A549 (cell line): ENCODE measurements at regions not wholly inside any gene's neighbourhood (a gene's known extent, or its start where the extent isn't known, plus 50 kb on each side); places are given as distances from the start of the nearest gene placed in this dataset.
A peak's percentile ranks its signal among the peaks of the same experiment; 100 is the strongest.

Experiments
- ATAC-seq, 2 experiments: fragments of 200-7000 bp in 1 of 2; fragments of >200 bp in 1 of 2; cut with Nextera tagmentation in 1 of 2; cut with Tn5 transposase in 1 of 2; 3 replicates each; pipeline versions ENCODE4 v1.8.0 to v1.9.1; 2018 to 2020; ENCODE audit warnings: mild to moderate bottlenecking in 1 of 2, moderate library complexity in 1 of 2
- CTCF ChIA-PET: fragments of 300-600 bp; sonication (Branson Sonifier 250); formaldehyde crosslinking; extraction: SDS; loops from one replicate; lab custom pipeline; 2021; ENCODE audit warnings: antibody characterized with exemption, inconsistent platforms; lab: Yijun Ruan, JAX
- POLR2A ChIA-PET: fragments of 350-600 bp; formaldehyde crosslinking; extraction: SDS; loops from one replicate; lab custom pipeline; 2021; ENCODE audit warnings: antibody characterized with exemption, inconsistent platforms; lab: Yijun Ruan, JAX
- DNase-seq, 2 experiments: peaks; one replicate each; pipeline versions ENCODE4 v3.0.0 to v3.0.0-alpha.2; 2011 to 2016; ENCODE audit warnings: low read depth in 1 of 2, low spot score in 1 of 2
- FAIRE-seq: peaks from 2 replicates; lab custom pipeline; 2011; peaks lifted over from hg19 to GRCh38; lab: Jason Lieb, UNC
- H3K27ac ChIP-seq, 2 experiments: fragments of >200 bp; sonication (Bioruptor Twin); formaldehyde crosslinking; 3 replicates each; pipeline ENCODE4 v1.5.1; 2016 to 2017
- H3K4me1 ChIP-seq: fragments of >200 bp; sonication (Bioruptor Twin); formaldehyde crosslinking; 3 replicates; pipeline ENCODE4 v1.6.1; 2016
- H3K4me2 ChIP-seq: fragments of >200 bp; sonication (Bioruptor Twin); formaldehyde crosslinking; 3 replicates; pipeline ENCODE4 v1.6.1; 2016
- H3K4me3 ChIP-seq: fragments of >200 bp; sonication (Bioruptor Twin); formaldehyde crosslinking; 3 replicates; pipeline ENCODE4 v1.5.1; 2016
- H3K9me3 ChIP-seq: fragments of >200 bp; sonication (Bioruptor Twin); formaldehyde crosslinking; 3 replicates; pipeline ENCODE4 v1.6.1; 2016
- CEBPB ChIP-seq, 2 experiments: fragments of >200 bp in 1 of 2; sonication (Bioruptor Twin) in 1 of 2; formaldehyde crosslinking in 1 of 2; IDR thresholded peaks; 2 replicates each; pipeline ENCODE4 v1.6.1; 2012 to 2016
- CTCF ChIP-seq: fragments of >200 bp; sonication (Bioruptor Twin); formaldehyde crosslinking; IDR thresholded peaks from 3 replicates; pipeline ENCODE4 v1.5.1; 2016
- E2F6 ChIP-seq: IDR thresholded peaks from 2 replicates; pipeline ENCODE4 v1.6.1; 2012; ENCODE audit warnings: low read depth, borderline replicate concordance
- EP300 ChIP-seq, 2 experiments: fragments of >200 bp; sonication (Bioruptor Twin); formaldehyde crosslinking; IDR thresholded peaks; 2 replicates in 1 of 2; 3 replicates in 1 of 2; pipeline ENCODE4 v1.6.1; 2016 to 2017
- FOSL2 ChIP-seq, 2 experiments: fragments of 450-650 bp in 1 of 2; fragments of >200 bp in 1 of 2; sonication (Bioruptor Twin) in 1 of 2; formaldehyde crosslinking; IDR thresholded peaks; 2 replicates each; pipeline versions ENCODE4 v1.5.0 to v1.6.1; 2016 to 2020; ENCODE audit warnings: mild to moderate bottlenecking in 1 of 2, moderate library complexity in 1 of 2
- FOXS1 ChIP-seq: fragments of 250-450 bp; sonication (Bioruptor Pico); IDR thresholded peaks from 2 replicates; pipeline ENCODE4 v1.5.0; 2020; ENCODE audit warnings: mild to moderate bottlenecking, moderate library complexity
- GATA3 ChIP-seq: IDR thresholded peaks from 2 replicates; pipeline ENCODE4 v1.6.1; 2012; ENCODE audit warnings: borderline replicate concordance
- HOXB13 ChIP-seq: fragments of 250-450 bp; sonication (Bioruptor Pico); IDR thresholded peaks from 2 replicates; pipeline ENCODE4 v1.5.0; 2020; ENCODE audit warnings: low read depth, mild to moderate bottlenecking, moderate library complexity
- HOXB5 ChIP-seq: fragments of 250-450 bp; sonication (Bioruptor Pico); IDR thresholded peaks from 2 replicates; pipeline ENCODE4 v1.5.0; 2020; ENCODE audit warnings: mild to moderate bottlenecking, moderate library complexity
- JUN ChIP-seq, 2 experiments: fragments of >200 bp; sonication (Bioruptor Twin); formaldehyde crosslinking; IDR thresholded peaks; 2 replicates in 1 of 2; 3 replicates in 1 of 2; pipeline ENCODE4 v1.6.1; 2016 to 2017
- JUNB ChIP-seq: fragments of >200 bp; sonication (Bioruptor Twin); formaldehyde crosslinking; IDR thresholded peaks from 2 replicates; pipeline ENCODE4 v1.6.1; 2016
- KDM5A ChIP-seq: fragments of 200-600 bp; sonication (generic); IDR thresholded peaks from 2 replicates; pipeline ENCODE4 v1.6.1; 2016; ENCODE audit warnings: antibody characterized with exemption, mild to moderate bottlenecking
- NPAS2 ChIP-seq: fragments of 250-450 bp; sonication (Bioruptor Pico); IDR thresholded peaks from 2 replicates; pipeline ENCODE4 v1.8.0; 2022; ENCODE audit warnings: mild to moderate bottlenecking, moderate library complexity, borderline replicate concordance
- POLR2AphosphoS2 ChIP-seq: conservative IDR thresholded peaks from 2 replicates; pipeline ENCODE4 v1.6.1; 2012; ENCODE audit warnings: low read length, improper control_type of control experiment, inconsistent platforms
- RAD21 ChIP-seq, 2 experiments: fragments of >200 bp in 1 of 2; sonication (Bioruptor Twin) in 1 of 2; formaldehyde crosslinking in 1 of 2; IDR thresholded peaks in 1 of 2; conservative IDR thresholded peaks in 1 of 2; 2 replicates in 1 of 2; 3 replicates in 1 of 2; pipeline ENCODE4 v1.6.1; 2012 to 2018; ENCODE audit warnings: inconsistent platforms in 1 of 2
- RFX5 ChIP-seq: fragments of 450-650 bp; IDR thresholded peaks from 2 replicates; pipeline ENCODE4 v1.7.1; 2014; ENCODE audit warnings: antibody characterized with exemption, mild to moderate bottlenecking, moderate library complexity
- TFCP2L1 ChIP-seq: fragments of 250-450 bp; sonication (Bioruptor Pico); IDR thresholded peaks from 2 replicates; pipeline ENCODE4 v1.5.0; 2021; ENCODE audit warnings: mild to moderate bottlenecking
- WGBS: methylation state at CpG from one replicate; pipeline ENCODE4 v1.1.6; 2017; ENCODE audit errors: missing lambda C conversion rate; 5-methylcytosine and 5-hydroxymethylcytosine counted together
- TF ChIP-seq, protein P1 (sequence below): fragments of >200 bp; sonication (Bioruptor Twin); formaldehyde crosslinking; IDR thresholded peaks from 2 replicates; pipeline ENCODE4 v1.6.1; 2016
- TF ChIP-seq, protein P2 (sequence below): fragments of 250-450 bp; sonication (Bioruptor Pico); IDR thresholded peaks from 2 replicates; pipeline ENCODE4 v1.5.0; 2020; ENCODE audit warnings: low read depth, mild to moderate bottlenecking, moderate library complexity
- TF ChIP-seq, protein P3 (sequence below): IDR thresholded peaks from 2 replicates; pipeline ENCODE4 v1.6.1; 2012

DNA sequence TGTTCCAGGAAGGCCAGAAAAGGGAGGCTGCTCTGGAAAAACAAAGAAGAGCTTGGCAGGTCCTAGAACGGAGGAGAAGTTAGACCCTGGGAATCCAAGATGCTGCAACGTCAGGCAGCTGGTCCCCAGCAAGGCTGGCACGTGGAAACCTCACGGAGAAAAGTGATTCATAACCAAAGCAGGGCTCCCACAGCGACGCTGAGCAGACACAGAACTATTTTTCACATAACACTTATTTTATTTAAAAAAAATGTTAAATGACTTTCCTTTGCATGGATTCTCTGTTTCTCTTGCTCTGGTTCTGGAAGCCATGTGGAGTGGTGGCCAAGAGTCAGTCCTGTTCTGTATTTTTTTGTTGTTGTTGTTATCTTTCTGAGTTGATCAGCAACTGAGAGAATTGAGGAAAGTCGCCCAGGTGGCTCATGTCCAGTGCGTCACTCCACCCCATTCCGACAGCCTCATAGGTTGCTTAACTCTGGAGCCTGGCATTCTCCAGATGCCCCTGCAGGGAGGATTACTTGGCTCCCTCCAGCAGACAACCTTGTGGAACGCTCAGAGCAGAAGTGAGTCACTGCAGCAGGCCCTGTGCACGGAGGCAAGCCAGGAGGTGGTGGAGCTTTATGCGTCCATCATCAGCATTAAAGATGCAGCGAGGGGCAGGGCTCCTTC, 229.9 kb upstream of the HDAC4 start:
- ATAC-seq (peak; percentile 99 to 100), FAIRE-seq (no peak)
- 8% methylated on average over 13 of the region's 13 CpGs for WGBS

DNA sequence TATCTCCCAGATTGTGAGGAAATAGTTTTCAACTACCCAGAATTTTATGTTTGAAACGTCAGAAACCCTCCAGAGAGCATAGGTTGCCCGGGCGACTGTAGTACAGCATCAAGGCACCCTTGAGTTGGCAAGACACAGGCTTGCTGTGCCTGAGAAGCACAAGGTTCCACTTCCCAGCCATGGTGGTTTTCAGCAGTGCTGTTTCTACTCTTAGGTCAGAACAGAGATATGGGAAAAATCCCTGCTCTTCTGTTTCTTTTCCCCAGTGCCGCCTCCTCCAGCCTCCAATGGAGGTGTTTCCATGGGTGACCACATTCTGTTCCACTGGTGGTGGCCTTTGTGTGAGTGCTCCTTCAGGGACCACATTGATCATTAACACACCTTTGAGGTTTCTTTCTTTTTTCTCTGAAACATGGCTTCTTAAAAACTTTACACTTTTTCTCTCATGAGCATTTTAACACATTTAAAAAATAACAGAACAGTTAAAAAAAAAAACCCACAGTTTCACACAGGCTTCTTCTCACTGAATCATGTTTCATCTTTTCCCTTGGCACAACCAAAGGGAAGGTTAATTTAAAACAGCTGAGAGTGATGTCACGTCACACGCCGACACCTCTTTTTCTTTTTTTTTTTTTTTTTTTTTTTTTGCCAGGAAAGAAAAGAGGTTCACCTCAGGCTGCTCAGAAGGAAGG, 229.3 kb upstream of the HDAC4 start:
- Histone ChIP-seq H3K27ac (peak overlapping the region; percentile 77 to 87), H3K9me3 (no peaks in the 10 kb centered on the region), H3K4me1 (peaks cover 20% of the 10 kb centered on the region), H3K4me3 (no peak overlapping the region), H3K4me2 (peak overlapping the region; percentile 62)
- POLR2A ChIA-PET: interaction anchor here (0.6 to 1.5 kb wide), 4 partner anchors 16 to 297 kb away, joined by 4 to 13 read pairs (median 8); partner anchors contain the start of gene HDAC4
- DNase-seq: no peak
- ATAC-seq: no peak
- CTCF ChIA-PET: no interaction called here
- no peak for FAIRE-seq
- TF ChIP-seq EP300 (IDR thresholded peaks at IDR 0.05): no peak
- TF ChIP-seq CTCF: no peak
- 64% methylated on average over 7 of the region's 7 CpGs for WGBS

More for the DNA sequence above, 229.9 kb upstream of the HDAC4 start:
- POLR2A ChIA-PET: interaction anchor here (0.6 to 1.5 kb wide), 4 partner anchors 16 to 296 kb away, joined by 4 to 13 read pairs (median 8); partner anchors contain the start of gene HDAC4
- TF ChIP-seq RAD21 (conservative IDR thresholded peaks at IDR 0.05 in 1 of 2, IDR thresholded peaks at IDR 0.05 in 1 of 2) (no peak; a peak in 1 of 5 replicates), E2F6 (0 out of 2 replicates have a peak, but pooled peaks have one; percentile 9), HOXB13 (no peak), HOXB5 (CRISPR knock-in tag) (no peak), EP300 (IDR thresholded peaks at IDR 0.05) (peak; percentile 47 to 73; a peak in 2 of 5 replicates), TFCP2L1 (CRISPR knock-in tag) (no peak), KDM5A (no peak), NPAS2 (CRISPR knock-in tag) (no peak), JUNB (peak; percentile 53; the same call in 1 of the 2 replicates), CEBPB (IDR thresholded peaks at IDR 0.05) (peak; percentile 70 to 85; a peak in 3 of 4 replicates), RFX5 (no peak), POLR2AphosphoS2 (no peak), GATA3 (peak; percentile 55; the same call in 1 of the 2 replicates), JUN (IDR thresholded peaks at IDR 0.05) (peak in 1 of 2 experiments; percentile 64; a peak in 1 of 5 replicates), FOSL2 (IDR thresholded peaks at IDR 0.05) (peak; percentile 36; the same call in 1 of the 2 replicates), FOSL2 (CRISPR knock-in tag; IDR thresholded peaks at IDR 0.05) (peak; percentile 76), FOXS1 (CRISPR knock-in tag) (no peak)
- TF ChIP-seq, protein P1, sequence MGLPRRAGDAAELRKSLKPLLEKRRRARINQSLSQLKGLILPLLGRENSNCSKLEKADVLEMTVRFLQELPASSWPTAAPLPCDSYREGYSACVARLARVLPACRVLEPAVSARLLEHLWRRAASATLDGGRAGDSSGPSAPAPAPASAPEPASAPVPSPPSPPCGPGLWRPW: peak; percentile 30; the same call in 1 of the 2 replicates
- TF ChIP-seq, protein P2, sequence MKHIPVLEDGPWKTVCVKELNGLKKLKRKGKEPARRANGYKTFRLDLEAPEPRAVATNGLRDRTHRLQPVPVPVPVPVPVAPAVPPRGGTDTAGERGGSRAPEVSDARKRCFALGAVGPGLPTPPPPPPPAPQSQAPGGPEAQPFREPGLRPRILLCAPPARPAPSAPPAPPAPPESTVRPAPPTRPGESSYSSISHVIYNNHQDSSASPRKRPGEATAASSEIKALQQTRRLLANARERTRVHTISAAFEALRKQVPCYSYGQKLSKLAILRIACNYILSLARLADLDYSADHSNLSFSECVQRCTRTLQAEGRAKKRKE: no peak
- TF ChIP-seq, protein P3, sequence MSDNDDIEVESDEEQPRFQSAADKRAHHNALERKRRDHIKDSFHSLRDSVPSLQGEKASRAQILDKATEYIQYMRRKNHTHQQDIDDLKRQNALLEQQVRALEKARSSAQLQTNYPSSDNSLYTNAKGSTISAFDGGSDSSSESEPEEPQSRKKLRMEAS: peak; percentile 43
- TF ChIP-seq, all 56 proteins: peak for 9
- H3K27ac ChIP-seq: peak overlapping the region; percentile 77 to 87
- H3K4me3 ChIP-seq: no peak overlapping the region
- no peaks in the 10 kb centered on the region for H3K9me3 ChIP-seq
- H3K4me1 ChIP-seq: peaks cover 20% of the 10 kb centered on the region
- H3K4me2 ChIP-seq: peak overlapping the region; percentile 62
- DNase-seq: peak; percentile 74 to 87
- CTCF ChIA-PET: interaction anchor here (1.0 kb wide), 1 partner anchor 228 kb away, joined by 3 read pairs; no protein-coding TSS in a partner anchor
